NCI-H82 (cell line): ENCODE measurements at regions not wholly inside any gene's neighbourhood (a gene's known extent, or its start where the extent isn't known, plus 50 kb on each side); places are given as distances from the start of the nearest gene placed in this dataset.

Source experiments
- DNase-seq: peaks from one replicate; lab custom pipeline; 2025; lab: John Stamatoyannopoulos, UW

DNA sequence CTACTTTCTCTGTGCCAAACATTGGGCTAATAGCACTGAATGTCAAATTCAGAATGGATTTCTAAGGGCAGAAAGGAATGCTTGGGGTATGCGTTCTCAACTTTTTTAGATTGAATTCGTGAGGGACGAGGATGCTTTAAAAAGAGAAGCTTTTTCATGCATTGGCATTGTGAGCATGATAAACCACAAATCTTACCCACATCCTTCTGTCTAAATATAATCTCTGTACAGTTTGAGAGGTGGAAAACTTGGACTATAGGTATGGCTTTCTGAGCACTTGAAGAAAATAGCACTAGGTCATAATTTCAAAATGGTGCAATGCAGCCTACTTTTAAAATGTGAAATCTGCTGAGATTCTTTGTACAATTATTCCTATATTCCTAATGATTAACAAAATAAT, 71.4 kb upstream of the HHIP start:
- no peak for DNase-seq

DNA sequence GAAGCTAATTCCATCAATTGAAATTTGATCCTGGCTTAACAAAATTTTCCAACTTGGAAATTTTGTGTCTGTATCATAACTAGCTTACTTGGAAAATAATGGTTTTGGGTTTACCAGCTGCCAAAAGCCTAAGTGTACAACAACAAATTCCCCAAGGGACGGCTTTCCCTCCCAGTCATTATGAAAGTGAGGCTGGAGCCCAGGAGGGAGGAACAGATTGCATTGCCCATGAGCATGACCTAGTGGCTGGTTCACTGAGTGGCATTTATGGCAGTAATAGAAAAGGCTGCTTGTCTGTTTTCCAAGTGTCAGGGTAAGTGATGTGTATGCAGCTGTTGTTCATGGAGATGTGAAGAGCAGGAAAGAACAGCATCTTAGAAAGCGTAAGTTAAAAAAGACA, 70.8 kb upstream of the HHIP start:
- DNase-seq: peak; percentile 91

GRCh38 chr4:144578681-144579080, 67.3 kb upstream of the HHIP start:
- no peak for DNase-seq

GRCh38 chr4:144579411-144580030, 66.4 kb upstream of the HHIP start:
- no peak for DNase-seq

GRCh38 chr4:144580430-144580829, 65.5 kb upstream of the HHIP start:
- no peak for DNase-seq

GRCh38 chr4:144582105-144582850, 63.7 kb upstream of the HHIP start:
- DNase-seq: no peak

GRCh38 chr4:144582975-144583374, 63.0 kb upstream of the HHIP start:
- DNase-seq: no peak

GRCh38 chr4:144583658-144584057, 62.3 kb upstream of the HHIP start:
- DNase-seq: no peak

DNA sequence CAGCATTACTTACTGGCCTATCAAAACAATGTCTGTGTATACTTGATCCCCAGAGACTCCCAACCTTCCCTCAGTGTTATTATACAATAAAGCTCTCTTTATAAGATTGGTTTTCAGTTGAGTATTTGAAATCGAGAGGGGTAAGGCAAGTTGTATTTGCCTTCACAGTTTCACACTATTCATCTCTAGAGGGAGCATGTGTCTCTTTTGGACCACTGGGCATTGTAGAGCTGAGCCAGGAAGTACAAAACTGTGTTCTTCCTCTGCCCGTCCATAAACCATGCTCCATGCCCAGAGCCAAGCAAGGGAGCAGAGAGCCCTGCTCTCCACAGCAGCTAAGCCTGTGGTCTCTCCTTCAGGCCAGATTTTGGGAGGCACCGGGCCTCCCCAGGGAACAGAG, 61.5 kb upstream of the HHIP start:
- peak; percentile 32 for DNase-seq

DNA sequence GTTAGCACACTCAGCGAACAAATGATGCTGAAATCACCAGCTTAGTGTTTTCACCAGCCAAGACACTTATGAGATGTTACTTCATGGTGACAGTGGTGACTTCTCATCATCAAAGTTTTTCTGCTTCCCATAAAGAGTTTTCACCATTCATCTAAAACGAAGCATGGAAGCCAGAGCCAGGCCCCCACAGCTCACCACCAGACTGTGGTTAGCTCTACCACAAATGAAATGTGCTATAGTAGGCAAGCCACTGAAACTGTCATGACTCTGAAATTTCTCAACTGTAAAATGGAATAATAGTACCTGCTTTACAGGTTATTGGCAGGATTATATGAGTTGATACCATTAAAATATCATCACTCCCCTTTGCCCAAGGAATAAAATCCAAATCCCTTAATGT, 56.4 kb upstream of the HHIP start:
- DNase-seq: peak; percentile 45

DNA sequence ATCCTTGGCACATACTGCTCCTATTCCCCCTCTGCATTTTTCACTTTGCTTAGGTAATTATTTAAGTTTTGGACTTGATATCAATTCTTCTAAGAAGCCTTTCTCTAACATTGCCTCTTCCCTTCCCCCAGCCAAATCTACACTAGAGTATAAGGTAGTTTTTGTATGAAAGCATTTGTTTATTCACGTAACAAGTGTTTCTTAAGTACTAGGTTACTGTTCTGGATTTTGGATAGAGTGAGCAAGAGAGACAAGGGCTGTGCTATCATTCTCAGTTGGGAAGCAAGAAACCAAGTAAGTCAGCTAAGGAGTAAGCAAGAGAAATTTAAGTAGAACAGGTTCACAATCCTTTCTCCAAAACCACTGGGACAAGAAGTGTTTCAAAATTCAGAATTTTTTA, 55.9 kb upstream of the HHIP start:
- DNase-seq: no peak

GRCh38 chr4:144591401-144591800, 54.6 kb upstream of the HHIP start:
- peak; percentile 95 for DNase-seq

- peak; percentile 4 for DNase-seq
Observed at GRCh38 chr4:144592264-144592663, 53.7 kb upstream of the HHIP start.

GRCh38 chr4:144594471-144594986, 51.4 kb upstream of the HHIP start:
- DNase-seq: peak; percentile 14

DNA sequence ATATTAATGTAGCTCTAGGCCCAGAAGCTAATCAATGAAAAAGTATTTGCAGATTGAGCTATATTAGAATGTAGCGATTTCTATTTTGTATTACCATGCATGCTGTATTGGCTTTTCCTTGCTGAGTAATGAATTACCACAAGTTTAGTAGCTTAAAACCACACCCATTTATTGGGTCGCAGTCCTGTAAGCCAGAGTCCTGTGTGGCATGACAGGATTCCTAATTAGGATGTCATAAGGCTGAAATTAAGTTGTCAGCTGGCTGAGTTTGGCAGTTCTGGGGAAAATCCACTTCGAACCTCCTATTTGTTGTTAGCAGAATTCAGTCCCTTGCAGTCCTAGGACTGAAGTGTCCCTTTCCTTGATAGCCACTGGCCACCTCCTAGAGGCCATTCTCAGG, 50.3 kb upstream of the HHIP start:
- DNase-seq: no peak
